ENCODE measurements at regions not wholly inside any gene's neighbourhood (a gene's known extent, or its start where the extent isn't known, plus 50 kb on each side); places are given as distances from the start of the nearest gene placed in this dataset.

- no peak overlapping the region for H3K4me3 Mint-ChIP-seq (ENCODE audit: low read depth, unreplicated experiment)
- no peak for TF ChIP-seq CTCF (IDR thresholded peaks at IDR 0.05; ENCODE audit: unreplicated experiment)
Observed at GRCh38 chr4:58214376-58214775, 1104.2 kb upstream of the IGFBP7 start.

GRCh38 chr4:58209551-58209950 lies 1099.4 kb upstream of the IGFBP7 start:
- intact Hi-C loops (cut with micrococcal nuclease; ENCODE audit: unreplicated experiment), result no loop called here
- no TSS peak for BruUV-seq (replicated peaks)
- no peaks in the 10 kb centered on the region for H3K36me3 Mint-ChIP-seq (ENCODE audit: insufficient read depth, unreplicated experiment)
- no peak for DNase-seq
- no peak for TF ChIP-seq CTCF (IDR thresholded peaks at IDR 0.05; ENCODE audit: unreplicated experiment)
- H3K4me3 Mint-ChIP-seq (ENCODE audit: low read depth, unreplicated experiment), result no peak overlapping the region
- no peaks in the 10 kb centered on the region for H3K4me1 Mint-ChIP-seq (ENCODE audit: low read depth, unreplicated experiment)
- H3K27ac Mint-ChIP-seq (ENCODE audit: unreplicated experiment), result no peak overlapping the region
- H3K27me3 Mint-ChIP-seq (ENCODE audit: unreplicated experiment), result no peaks in the 10 kb centered on the region
- CTCF ChIA-PET, result no interaction called here
- H3K9me3 Mint-ChIP-seq (ENCODE audit: low read depth, unreplicated experiment), result peaks cover 9% of the 10 kb centered on the region

More at GRCh38 chr4:58214376-58214775, 1104.2 kb upstream of the IGFBP7 start:
- CTCF ChIA-PET, result no interaction called here
- no peaks in the 10 kb centered on the region for H3K27me3 Mint-ChIP-seq (ENCODE audit: unreplicated experiment)
- H3K27ac Mint-ChIP-seq (ENCODE audit: unreplicated experiment), result no peak overlapping the region
- DNase-seq, result no peak
- no peaks in the 10 kb centered on the region for H3K4me1 Mint-ChIP-seq (ENCODE audit: low read depth, unreplicated experiment)
- H3K9me3 Mint-ChIP-seq (ENCODE audit: low read depth, unreplicated experiment), result peaks cover 10% of the 10 kb centered on the region
- H3K36me3 Mint-ChIP-seq (ENCODE audit: insufficient read depth, unreplicated experiment), result no peaks in the 10 kb centered on the region
- intact Hi-C loops (cut with micrococcal nuclease; ENCODE audit: unreplicated experiment), result no loop called here
- no TSS peak for BruUV-seq (replicated peaks)

GRCh38 chr4:58209001-58209400 lies 1098.8 kb upstream of the IGFBP7 start:
- Mint-ChIP-seq H3K9me3 (ENCODE audit: low read depth, unreplicated experiment) (peaks cover 9% of the 10 kb centered on the region), H3K27me3 (ENCODE audit: unreplicated experiment) (no peaks in the 10 kb centered on the region), H3K36me3 (ENCODE audit: insufficient read depth, unreplicated experiment) (no peaks in the 10 kb centered on the region), H3K27ac (ENCODE audit: unreplicated experiment) (no peak overlapping the region), H3K4me1 (ENCODE audit: low read depth, unreplicated experiment) (no peaks in the 10 kb centered on the region), H3K4me3 (ENCODE audit: low read depth, unreplicated experiment) (no peak overlapping the region)
- no peak for DNase-seq
- BruUV-seq (replicated peaks), result no TSS peak
- CTCF ChIA-PET, result no interaction called here
- intact Hi-C loops (cut with micrococcal nuclease; ENCODE audit: unreplicated experiment), result no loop called here
- no peak for TF ChIP-seq CTCF (IDR thresholded peaks at IDR 0.05; ENCODE audit: unreplicated experiment)

GRCh38 chr4:58205446-58206235 lies 1095.5 kb upstream of the IGFBP7 start:
- CTCF ChIA-PET, result no interaction called here
- H3K36me3 Mint-ChIP-seq (ENCODE audit: insufficient read depth, unreplicated experiment), result no peaks in the 10 kb centered on the region
- intact Hi-C loops (cut with micrococcal nuclease; ENCODE audit: unreplicated experiment), result no loop called here
- no peak overlapping the region for H3K4me3 Mint-ChIP-seq (ENCODE audit: low read depth, unreplicated experiment)
- no peak for TF ChIP-seq CTCF (IDR thresholded peaks at IDR 0.05; ENCODE audit: unreplicated experiment)
- H3K9me3 Mint-ChIP-seq (ENCODE audit: low read depth, unreplicated experiment), result peaks cover 6% of the 10 kb centered on the region
- BruUV-seq (replicated peaks), result no TSS peak
- no peaks in the 10 kb centered on the region for H3K4me1 Mint-ChIP-seq (ENCODE audit: low read depth, unreplicated experiment)
- no peaks in the 10 kb centered on the region for H3K27me3 Mint-ChIP-seq (ENCODE audit: unreplicated experiment)
- H3K27ac Mint-ChIP-seq (ENCODE audit: unreplicated experiment), result no peak overlapping the region
- DNase-seq, result no peak

Data from Calu3 (cell line).